HEK293 (cell line): ENCODE measurements at regions not wholly inside any gene's neighbourhood (a gene's known extent, or its start where the extent isn't known, plus 50 kb on each side); places are given as distances from the start of the nearest gene placed in this dataset.

Source experiments
- MYNN ChIP-seq: fragments of 450-650 bp; formaldehyde crosslinking; IDR thresholded peaks from 2 replicates; pipeline ENCODE4 v1.5.1; 2016; ENCODE audit warnings: missing biosample characterization, missing genetic modification characterization, borderline replicate concordance
- SETDB1 ChIP-seq: IDR thresholded peaks from one replicate; pipeline ENCODE4 v1.6.1; 2017; ENCODE audit warnings: mild to moderate bottlenecking, low read length, moderate library complexity, mixed read lengths; ENCODE audit not compliant: insufficient read length
- SP7 ChIP-seq: fragments of 450-650 bp; formaldehyde crosslinking; IDR thresholded peaks from 2 replicates; pipeline ENCODE4 v1.5.1; 2016; ENCODE audit warnings: missing biosample characterization, missing genetic modification characterization
- TRIM28 ChIP-seq: IDR thresholded peaks from 2 replicates; pipeline ENCODE4 v1.6.1; 2011; ENCODE audit warnings: low read length, control low read depth, borderline replicate concordance
- ZBTB20 ChIP-seq: fragments of 450-650 bp; formaldehyde crosslinking; IDR thresholded peaks from 2 replicates; pipeline ENCODE4 v1.5.1; 2016; ENCODE audit warnings: missing biosample characterization, missing genetic modification characterization
- ZBTB8A ChIP-seq: fragments of 450-650 bp; formaldehyde crosslinking; IDR thresholded peaks from 2 replicates; pipeline ENCODE4 v1.5.1; 2016; ENCODE audit warnings: missing biosample characterization, missing genetic modification characterization
- ZEB2 ChIP-seq: fragments of 450-650 bp; formaldehyde crosslinking; IDR thresholded peaks from 2 replicates; pipeline ENCODE4 v1.5.1; 2016; ENCODE audit warnings: missing biosample characterization, missing genetic modification characterization
- ZNF121 ChIP-seq: fragments of 450-650 bp; formaldehyde crosslinking; IDR thresholded peaks from 2 replicates; pipeline ENCODE4 v1.5.1; 2016; ENCODE audit warnings: missing biosample characterization, missing genetic modification characterization
- ZNF155 ChIP-seq: fragments of 450-650 bp; formaldehyde crosslinking; IDR thresholded peaks from 2 replicates; pipeline ENCODE4 v1.5.1; 2016; ENCODE audit warnings: missing biosample characterization, missing genetic modification characterization
- ZNF23 ChIP-seq: fragments of 450-650 bp; formaldehyde crosslinking; IDR thresholded peaks from 2 replicates; pipeline ENCODE4 v1.5.1; 2016; ENCODE audit warnings: missing biosample characterization, missing genetic modification characterization, borderline replicate concordance
- ZNF366 ChIP-seq: fragments of 450-650 bp; formaldehyde crosslinking; conservative IDR thresholded peaks from 2 replicates; pipeline ENCODE4 v1.5.1; 2016; ENCODE audit warnings: missing biosample characterization, missing genetic modification characterization
- ZNF394 ChIP-seq: fragments of 450-650 bp; formaldehyde crosslinking; IDR thresholded peaks from 2 replicates; pipeline ENCODE4 v1.5.1; 2016; ENCODE audit warnings: missing biosample characterization, missing genetic modification characterization, mild to moderate bottlenecking, moderate library complexity, borderline replicate concordance
- ZNF423 ChIP-seq: fragments of 450-650 bp; formaldehyde crosslinking; IDR thresholded peaks from 2 replicates; pipeline ENCODE4 v1.5.1; 2016; ENCODE audit warnings: missing biosample characterization, missing genetic modification characterization
- ZNF48 ChIP-seq: fragments of 450-650 bp; formaldehyde crosslinking; IDR thresholded peaks from 2 replicates; pipeline ENCODE4 v1.5.1; 2016; ENCODE audit warnings: missing biosample characterization, missing genetic modification characterization
- ZNF548 ChIP-seq: fragments of 450-650 bp; formaldehyde crosslinking; IDR thresholded peaks from 2 replicates; pipeline ENCODE4 v1.5.1; 2016; ENCODE audit warnings: missing biosample characterization, missing genetic modification characterization
- ZNF558 ChIP-seq: fragments of 450-650 bp; formaldehyde crosslinking; IDR thresholded peaks from 2 replicates; pipeline ENCODE4 v1.5.1; 2016; ENCODE audit warnings: missing biosample characterization, missing genetic modification characterization
- ZNF561 ChIP-seq: fragments of 450-650 bp; IDR thresholded peaks from 2 replicates; pipeline ENCODE4 v1.5.1; 2018; ENCODE audit warnings: missing biosample characterization, missing genetic modification characterization, borderline replicate concordance
- ZNF571 ChIP-seq: fragments of 450-650 bp; formaldehyde crosslinking; IDR thresholded peaks from 2 replicates; pipeline ENCODE4 v1.5.0; 2017; ENCODE audit warnings: missing biosample characterization, missing genetic modification characterization
- ZNF585B ChIP-seq: fragments of 450-650 bp; formaldehyde crosslinking; IDR thresholded peaks from 2 replicates; pipeline ENCODE4 v1.5.1; 2016; ENCODE audit warnings: missing biosample characterization, missing genetic modification characterization
- ZNF596 ChIP-seq: fragments of 450-650 bp; IDR thresholded peaks from 2 replicates; pipeline ENCODE4 v1.5.0; 2018; ENCODE audit warnings: missing biosample characterization, mild to moderate bottlenecking, missing genetic modification characterization, moderate library complexity
- ZNF600 ChIP-seq: fragments of 450-650 bp; formaldehyde crosslinking; IDR thresholded peaks from 2 replicates; pipeline ENCODE4 v1.5.1; 2016; ENCODE audit warnings: missing biosample characterization, missing genetic modification characterization
- ZNF621 ChIP-seq: fragments of 450-650 bp; formaldehyde crosslinking; IDR thresholded peaks from 2 replicates; pipeline ENCODE4 v1.5.1; 2017; ENCODE audit warnings: missing biosample characterization, missing genetic modification characterization
- ZNF629 ChIP-seq: fragments of 450-650 bp; formaldehyde crosslinking; IDR thresholded peaks from 2 replicates; pipeline ENCODE4 v1.5.1; 2017; ENCODE audit warnings: missing biosample characterization, missing genetic modification characterization
- ZNF664 ChIP-seq: fragments of 450-650 bp; formaldehyde crosslinking; IDR thresholded peaks from 2 replicates; pipeline ENCODE4 v1.5.1; 2016; ENCODE audit warnings: missing biosample characterization, missing genetic modification characterization
- ZNF76 ChIP-seq: fragments of 450-650 bp; formaldehyde crosslinking; IDR thresholded peaks from 2 replicates; pipeline ENCODE4; 2016; ENCODE audit warnings: low read depth, missing biosample characterization, missing genetic modification characterization, borderline replicate concordance
- ZNF777 ChIP-seq: fragments of 450-650 bp; formaldehyde crosslinking; IDR thresholded peaks from 2 replicates; pipeline ENCODE4 v1.5.1; 2017; ENCODE audit warnings: missing biosample characterization, missing genetic modification characterization, borderline replicate concordance
- ZNF785 ChIP-seq: fragments of 450-650 bp; formaldehyde crosslinking; IDR thresholded peaks from 2 replicates; pipeline ENCODE4 v1.5.1; 2016; ENCODE audit warnings: missing biosample characterization, missing genetic modification characterization
- ZNF837 ChIP-seq: fragments of 450-650 bp; formaldehyde crosslinking; IDR thresholded peaks from 2 replicates; pipeline ENCODE4 v1.5.1; 2016; ENCODE audit warnings: missing biosample characterization, missing genetic modification characterization
- ZNF843 ChIP-seq: fragments of 450-650 bp; formaldehyde crosslinking; IDR thresholded peaks from 2 replicates; pipeline ENCODE4 v1.5.1; 2016; ENCODE audit warnings: missing biosample characterization, missing genetic modification characterization
- TF ChIP-seq, protein P1 (sequence below): fragments of 450-650 bp; formaldehyde crosslinking; IDR thresholded peaks from 2 replicates; pipeline ENCODE4 v1.5.1; 2017; ENCODE audit warnings: missing biosample characterization, missing genetic modification characterization
- TF ChIP-seq, protein P2 (sequence below): fragments of 450-650 bp; formaldehyde crosslinking; IDR thresholded peaks from 2 replicates; pipeline ENCODE4 v1.5.1; 2016; ENCODE audit warnings: missing biosample characterization, missing genetic modification characterization
- TF ChIP-seq, protein P3 (sequence below): fragments of 450-650 bp; formaldehyde crosslinking; IDR thresholded peaks from 2 replicates; pipeline ENCODE4 v1.5.1; 2017; ENCODE audit warnings: missing biosample characterization, missing genetic modification characterization
- TF ChIP-seq, protein P4 (sequence below): fragments of 450-650 bp; IDR thresholded peaks from 2 replicates; pipeline ENCODE4 v1.5.1; 2018; ENCODE audit warnings: missing biosample characterization, missing genetic modification characterization
- TF ChIP-seq, protein P5 (sequence below): fragments of 450-650 bp; formaldehyde crosslinking; IDR thresholded peaks from 2 replicates; pipeline ENCODE4 v1.5.1; 2016; ENCODE audit warnings: missing biosample characterization, missing genetic modification characterization

DNA sequence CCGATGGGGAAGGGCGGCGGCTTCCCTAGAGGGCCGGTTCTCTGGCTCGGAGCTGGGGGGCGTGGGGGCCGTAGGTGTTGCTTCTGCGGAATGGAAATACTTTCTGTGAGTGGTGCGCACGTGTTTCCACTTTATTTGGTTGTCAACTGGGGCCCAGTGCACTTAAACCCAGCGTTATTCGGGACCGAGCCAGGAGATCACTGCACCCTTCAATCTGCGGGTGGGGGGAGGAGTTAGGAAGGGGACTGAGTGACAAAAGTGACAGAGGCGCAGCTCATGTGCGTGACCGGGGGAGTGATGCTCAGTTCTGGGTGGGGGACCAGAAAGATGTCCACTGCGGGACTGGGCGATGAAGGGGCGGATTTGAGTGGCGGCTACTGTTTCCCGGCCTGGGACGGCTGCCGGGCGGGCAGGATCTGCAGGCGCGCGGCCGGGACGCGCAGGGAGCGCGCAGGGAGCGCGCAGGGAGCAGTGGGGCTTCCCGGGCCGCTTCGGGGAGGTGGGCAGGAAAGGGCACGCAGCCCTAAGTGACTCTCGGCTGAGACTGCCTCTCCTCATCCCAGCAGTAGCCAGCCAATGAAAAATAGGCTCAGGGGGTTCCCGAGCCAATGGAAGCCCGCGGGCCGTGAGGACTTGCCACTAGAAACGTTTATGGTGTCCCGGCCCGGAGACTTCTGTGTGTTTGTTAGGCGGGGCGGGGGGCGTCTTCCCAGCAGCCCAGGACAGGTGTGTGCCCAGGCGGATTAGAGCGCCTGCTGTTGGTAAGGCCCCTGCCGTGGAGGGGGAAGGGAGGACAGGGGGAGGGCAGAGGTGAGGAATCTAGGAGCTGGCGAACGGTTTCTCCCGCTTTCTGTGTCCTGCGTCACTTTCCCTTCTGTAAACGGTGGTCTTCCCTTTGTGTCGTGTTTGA lies 54.3 kb upstream of the KDM7A start (continued):
- no peak for TF ChIP-seq MYNN (tag by site-specific recombination)
- no peak for TF ChIP-seq SETDB1
- TF ChIP-seq, protein P1, sequence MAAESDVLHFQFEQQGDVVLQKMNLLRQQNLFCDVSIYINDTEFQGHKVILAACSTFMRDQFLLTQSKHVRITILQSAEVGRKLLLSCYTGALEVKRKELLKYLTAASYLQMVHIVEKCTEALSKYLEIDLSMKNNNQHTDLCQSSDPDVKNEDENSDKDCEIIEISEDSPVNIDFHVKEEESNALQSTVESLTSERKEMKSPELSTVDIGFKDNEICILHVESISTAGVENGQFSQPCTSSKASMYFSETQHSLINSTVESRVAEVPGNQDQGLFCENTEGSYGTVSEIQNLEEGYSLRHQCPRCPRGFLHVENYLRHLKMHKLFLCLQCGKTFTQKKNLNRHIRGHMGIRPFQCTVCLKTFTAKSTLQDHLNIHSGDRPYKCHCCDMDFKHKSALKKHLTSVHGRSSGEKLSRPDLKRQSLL (tag by site-specific recombination), result no peak
- TF ChIP-seq ZNF571, result no peak
- TF ChIP-seq ZNF585B (tag by site-specific recombination), result no peak
- no peak for TF ChIP-seq ZNF548 (tag by site-specific recombination)
- no peak; the same call in 1 of the 2 replicates for TF ChIP-seq ZNF629 (tag by site-specific recombination)
- TF ChIP-seq, protein P2, sequence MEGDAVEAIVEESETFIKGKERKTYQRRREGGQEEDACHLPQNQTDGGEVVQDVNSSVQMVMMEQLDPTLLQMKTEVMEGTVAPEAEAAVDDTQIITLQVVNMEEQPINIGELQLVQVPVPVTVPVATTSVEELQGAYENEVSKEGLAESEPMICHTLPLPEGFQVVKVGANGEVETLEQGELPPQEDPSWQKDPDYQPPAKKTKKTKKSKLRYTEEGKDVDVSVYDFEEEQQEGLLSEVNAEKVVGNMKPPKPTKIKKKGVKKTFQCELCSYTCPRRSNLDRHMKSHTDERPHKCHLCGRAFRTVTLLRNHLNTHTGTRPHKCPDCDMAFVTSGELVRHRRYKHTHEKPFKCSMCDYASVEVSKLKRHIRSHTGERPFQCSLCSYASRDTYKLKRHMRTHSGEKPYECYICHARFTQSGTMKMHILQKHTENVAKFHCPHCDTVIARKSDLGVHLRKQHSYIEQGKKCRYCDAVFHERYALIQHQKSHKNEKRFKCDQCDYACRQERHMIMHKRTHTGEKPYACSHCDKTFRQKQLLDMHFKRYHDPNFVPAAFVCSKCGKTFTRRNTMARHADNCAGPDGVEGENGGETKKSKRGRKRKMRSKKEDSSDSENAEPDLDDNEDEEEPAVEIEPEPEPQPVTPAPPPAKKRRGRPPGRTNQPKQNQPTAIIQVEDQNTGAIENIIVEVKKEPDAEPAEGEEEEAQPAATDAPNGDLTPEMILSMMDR (tag by site-specific recombination), result 0 out of 2 replicates have a peak, but pooled peaks have one; percentile 27
- TF ChIP-seq ZNF366 (tag by site-specific recombination), result no peak
- no peak for TF ChIP-seq ZNF785 (tag by site-specific recombination)
- TF ChIP-seq ZNF48 (tag by site-specific recombination), result no peak
- TF ChIP-seq ZNF561, result 0 out of 2 replicates have a peak, but pooled peaks have one; percentile 16
- peak; percentile 38 for TF ChIP-seq SP7
- TF ChIP-seq, protein P3, sequence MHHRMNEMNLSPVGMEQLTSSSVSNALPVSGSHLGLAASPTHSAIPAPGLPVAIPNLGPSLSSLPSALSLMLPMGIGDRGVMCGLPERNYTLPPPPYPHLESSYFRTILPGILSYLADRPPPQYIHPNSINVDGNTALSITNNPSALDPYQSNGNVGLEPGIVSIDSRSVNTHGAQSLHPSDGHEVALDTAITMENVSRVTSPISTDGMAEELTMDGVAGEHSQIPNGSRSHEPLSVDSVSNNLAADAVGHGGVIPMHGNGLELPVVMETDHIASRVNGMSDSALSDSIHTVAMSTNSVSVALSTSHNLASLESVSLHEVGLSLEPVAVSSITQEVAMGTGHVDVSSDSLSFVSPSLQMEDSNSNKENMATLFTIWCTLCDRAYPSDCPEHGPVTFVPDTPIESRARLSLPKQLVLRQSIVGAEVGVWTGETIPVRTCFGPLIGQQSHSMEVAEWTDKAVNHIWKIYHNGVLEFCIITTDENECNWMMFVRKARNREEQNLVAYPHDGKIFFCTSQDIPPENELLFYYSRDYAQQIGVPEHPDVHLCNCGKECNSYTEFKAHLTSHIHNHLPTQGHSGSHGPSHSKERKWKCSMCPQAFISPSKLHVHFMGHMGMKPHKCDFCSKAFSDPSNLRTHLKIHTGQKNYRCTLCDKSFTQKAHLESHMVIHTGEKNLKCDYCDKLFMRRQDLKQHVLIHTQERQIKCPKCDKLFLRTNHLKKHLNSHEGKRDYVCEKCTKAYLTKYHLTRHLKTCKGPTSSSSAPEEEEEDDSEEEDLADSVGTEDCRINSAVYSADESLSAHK (tag by site-specific recombination), result peak; percentile 34; the same call in 1 of the 2 replicates
- no peak for TF ChIP-seq ZEB2 (tag by site-specific recombination)
- TF ChIP-seq, protein P4, sequence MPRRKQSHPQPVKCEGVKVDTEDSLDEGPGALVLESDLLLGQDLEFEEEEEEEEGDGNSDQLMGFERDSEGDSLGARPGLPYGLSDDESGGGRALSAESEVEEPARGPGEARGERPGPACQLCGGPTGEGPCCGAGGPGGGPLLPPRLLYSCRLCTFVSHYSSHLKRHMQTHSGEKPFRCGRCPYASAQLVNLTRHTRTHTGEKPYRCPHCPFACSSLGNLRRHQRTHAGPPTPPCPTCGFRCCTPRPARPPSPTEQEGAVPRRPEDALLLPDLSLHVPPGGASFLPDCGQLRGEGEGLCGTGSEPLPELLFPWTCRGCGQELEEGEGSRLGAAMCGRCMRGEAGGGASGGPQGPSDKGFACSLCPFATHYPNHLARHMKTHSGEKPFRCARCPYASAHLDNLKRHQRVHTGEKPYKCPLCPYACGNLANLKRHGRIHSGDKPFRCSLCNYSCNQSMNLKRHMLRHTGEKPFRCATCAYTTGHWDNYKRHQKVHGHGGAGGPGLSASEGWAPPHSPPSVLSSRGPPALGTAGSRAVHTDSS (tag by site-specific recombination), result no peak
- no peak for TF ChIP-seq ZNF621 (tag by site-specific recombination)
- peak; percentile 78 for TF ChIP-seq ZBTB8A
- TF ChIP-seq ZNF23 (tag by site-specific recombination), result no peak
- TF ChIP-seq ZNF600 (tag by site-specific recombination), result peak; percentile 78
- no peak for TF ChIP-seq TRIM28
- no peak for TF ChIP-seq ZNF155
- peak; percentile 52; the same call in 1 of the 2 replicates for TF ChIP-seq ZNF777 (tag by site-specific recombination)
- no peak for TF ChIP-seq ZNF843
- TF ChIP-seq ZNF596, result no peak
- TF ChIP-seq ZNF394 (tag by site-specific recombination), result no peak
- 0 out of 2 replicates have a peak, but pooled peaks have one; percentile 37 for TF ChIP-seq ZNF76 (tag by site-specific recombination)
- no peak for TF ChIP-seq ZNF558 (tag by site-specific recombination)
- TF ChIP-seq ZNF121 (tag by site-specific recombination), result no peak
- TF ChIP-seq, protein P5, sequence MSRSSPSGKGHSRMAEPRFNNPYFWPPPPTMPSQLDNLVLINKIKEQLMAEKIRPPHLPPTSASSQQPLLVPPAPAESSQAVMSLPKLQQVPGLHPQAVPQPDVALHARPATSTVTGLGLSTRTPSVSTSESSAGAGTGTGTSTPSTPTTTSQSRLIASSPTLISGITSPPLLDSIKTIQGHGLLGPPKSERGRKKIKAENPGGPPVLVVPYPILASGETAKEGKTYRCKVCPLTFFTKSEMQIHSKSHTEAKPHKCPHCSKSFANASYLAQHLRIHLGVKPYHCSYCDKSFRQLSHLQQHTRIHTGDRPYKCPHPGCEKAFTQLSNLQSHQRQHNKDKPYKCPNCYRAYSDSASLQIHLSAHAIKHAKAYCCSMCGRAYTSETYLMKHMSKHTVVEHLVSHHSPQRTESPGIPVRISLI (tag by site-specific recombination), result no peak
- TF ChIP-seq ZNF837 (tag by site-specific recombination), result no peak
- no peak for TF ChIP-seq ZNF423 (tag by site-specific recombination)
- peak; percentile 83 for TF ChIP-seq ZBTB20 (tag by site-specific recombination)
- TF ChIP-seq ZNF664 (tag by site-specific recombination), result no peak
